Uterus (tissue), 3 donors: ENCODE measurements at regions not wholly inside any gene's neighbourhood (a gene's known extent, or its start where the extent isn't known, plus 50 kb on each side); places are given as distances from the start of the nearest gene placed in this dataset.

Source experiments
- DNase-seq, 2 donors: peaks; one replicate each; pipeline ENCODE4 v3.0.0-alpha.2; 2019 to 2020
- H3K27ac ChIP-seq, 2 donors: fragments of 200-600 bp; sonication (generic); 1 replicate in 1 of 2; 2 replicates in 1 of 2; pipeline ENCODE4 v1.5.1; 2016 to 2018
- H3K27me3 ChIP-seq, 2 donors: fragments of 200-600 bp; sonication (generic); one replicate each; pipeline ENCODE4 v1.5.1; 2018 to 2019; ENCODE audit warnings: control low read depth in 1 of 2
- H3K36me3 ChIP-seq, 2 donors: fragments of 200-600 bp; sonication (generic); one replicate each; pipeline ENCODE4 v1.5.1; 2019; ENCODE audit warnings: control low read depth in 1 of 2
- H3K4me1 ChIP-seq, 2 donors: fragments of 200-600 bp; sonication (generic); one replicate each; pipeline ENCODE4 v1.5.1; 2018 to 2019; ENCODE audit warnings: control low read depth in 1 of 2
- H3K4me3 ChIP-seq, 2 donors: fragments of 200-600 bp; sonication (generic); 1 replicate in 1 of 2; 2 replicates in 1 of 2; pipeline ENCODE4 v1.5.1; 2018 to 2019; ENCODE audit warnings: mild to moderate bottlenecking in 1 of 2
- H3K9me3 ChIP-seq, 2 donors: fragments of 200-600 bp; sonication (generic); one replicate each; pipeline ENCODE4 v1.5.1; 2019; ENCODE audit warnings: control low read depth in 1 of 2
- POLR2A ChIP-seq, 2 donors: fragments of 450-650 bp; IDR thresholded peaks; one replicate each; pipeline ENCODE4 v1.6.1; 2016; ENCODE audit warnings: antibody characterized with exemption in 2 of 2, mild to moderate bottlenecking in 1 of 2, moderate library complexity in 1 of 2
- intact Hi-C: fragments of 100-400 bp; cut with DNase I; formaldehyde crosslinking; loops from one replicate; pipeline ENCODE4 v1.15.1; 2023; ENCODE audit warnings: low total_unique reads
- TF ChIP-seq, protein P1 (sequence below), 4 experiments: fragments of 200-600 bp in 2 of 4; fragments of 450-650 bp in 2 of 4; sonication (generic) in 2 of 4; IDR thresholded peaks; one replicate each; pipeline ENCODE4 v1.5.1; 2016 to 2019; ENCODE audit warnings: antibody characterized with exemption in 4 of 4, mild to moderate bottlenecking in 2 of 4, moderate library complexity in 1 of 4
- donor health status: DM: yes; HTN: yes; CAD: no.

DNA sequence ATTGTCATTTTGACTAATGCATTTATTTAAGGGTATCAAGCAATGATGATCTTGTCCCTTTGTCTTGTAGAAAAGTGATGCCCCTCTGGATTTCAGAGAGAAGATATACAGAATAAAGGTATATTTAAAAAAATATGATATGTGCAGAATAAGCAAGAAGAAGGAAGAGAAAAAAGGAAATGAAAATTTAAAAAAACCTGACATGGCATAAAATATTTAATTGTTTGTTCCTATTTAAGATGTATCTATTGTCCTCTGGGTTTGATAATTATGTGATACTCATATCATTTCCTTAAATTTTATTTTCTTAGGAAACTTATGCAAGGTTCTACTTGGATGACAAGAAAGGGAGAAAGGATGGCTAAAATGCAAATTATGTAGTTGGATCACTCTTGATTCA, 983.7 kb upstream of the CDH6 start:
- no peaks in the 10 kb centered on the region for H3K36me3 ChIP-seq
- intact Hi-C loops: no loop called here
- no peaks in the 10 kb centered on the region for H3K9me3 ChIP-seq
- no peak overlapping the region for H3K4me3 ChIP-seq
- H3K27me3 ChIP-seq: no peaks in the 10 kb centered on the region
- no peaks in the 10 kb centered on the region for H3K4me1 ChIP-seq
- H3K27ac ChIP-seq: no peak overlapping the region
- no peak for DNase-seq
- TF ChIP-seq POLR2A (IDR thresholded peaks at IDR 0.05): no peak
- TF ChIP-seq, protein P1, sequence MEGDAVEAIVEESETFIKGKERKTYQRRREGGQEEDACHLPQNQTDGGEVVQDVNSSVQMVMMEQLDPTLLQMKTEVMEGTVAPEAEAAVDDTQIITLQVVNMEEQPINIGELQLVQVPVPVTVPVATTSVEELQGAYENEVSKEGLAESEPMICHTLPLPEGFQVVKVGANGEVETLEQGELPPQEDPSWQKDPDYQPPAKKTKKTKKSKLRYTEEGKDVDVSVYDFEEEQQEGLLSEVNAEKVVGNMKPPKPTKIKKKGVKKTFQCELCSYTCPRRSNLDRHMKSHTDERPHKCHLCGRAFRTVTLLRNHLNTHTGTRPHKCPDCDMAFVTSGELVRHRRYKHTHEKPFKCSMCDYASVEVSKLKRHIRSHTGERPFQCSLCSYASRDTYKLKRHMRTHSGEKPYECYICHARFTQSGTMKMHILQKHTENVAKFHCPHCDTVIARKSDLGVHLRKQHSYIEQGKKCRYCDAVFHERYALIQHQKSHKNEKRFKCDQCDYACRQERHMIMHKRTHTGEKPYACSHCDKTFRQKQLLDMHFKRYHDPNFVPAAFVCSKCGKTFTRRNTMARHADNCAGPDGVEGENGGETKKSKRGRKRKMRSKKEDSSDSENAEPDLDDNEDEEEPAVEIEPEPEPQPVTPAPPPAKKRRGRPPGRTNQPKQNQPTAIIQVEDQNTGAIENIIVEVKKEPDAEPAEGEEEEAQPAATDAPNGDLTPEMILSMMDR (IDR thresholded peaks at IDR 0.05): no peak

DNA sequence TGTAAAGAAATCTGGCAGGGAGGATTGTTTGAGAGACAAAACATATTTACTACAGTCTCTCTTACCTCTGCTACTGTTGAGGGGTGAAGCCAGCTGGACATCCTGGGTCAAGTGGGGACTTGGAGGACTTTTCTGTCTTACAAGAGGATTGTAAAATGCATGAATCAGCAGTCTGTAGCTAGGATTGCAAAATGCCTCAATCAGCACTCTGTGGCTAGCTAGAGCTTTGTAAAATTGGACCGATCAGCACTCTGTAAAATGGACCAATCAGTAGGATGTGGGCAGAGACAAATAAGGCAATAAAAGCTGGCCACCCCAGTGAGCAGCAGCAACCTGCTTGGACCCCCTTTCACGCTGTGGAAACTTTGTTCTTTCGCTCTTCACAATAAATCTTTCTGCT, 995.8 kb upstream of the CDH6 start:
- no peaks in the 10 kb centered on the region for H3K4me1 ChIP-seq
- intact Hi-C loops: no loop called here
- H3K36me3 ChIP-seq: no peaks in the 10 kb centered on the region
- no peak for DNase-seq
- H3K27ac ChIP-seq: no peak overlapping the region
- H3K4me3 ChIP-seq: no peak overlapping the region
- no peaks in the 10 kb centered on the region for H3K27me3 ChIP-seq
- H3K9me3 ChIP-seq: no peaks in the 10 kb centered on the region
- TF ChIP-seq, protein P1 (IDR thresholded peaks at IDR 0.05): no peak
- no peak for TF ChIP-seq POLR2A (IDR thresholded peaks at IDR 0.05)

DNA sequence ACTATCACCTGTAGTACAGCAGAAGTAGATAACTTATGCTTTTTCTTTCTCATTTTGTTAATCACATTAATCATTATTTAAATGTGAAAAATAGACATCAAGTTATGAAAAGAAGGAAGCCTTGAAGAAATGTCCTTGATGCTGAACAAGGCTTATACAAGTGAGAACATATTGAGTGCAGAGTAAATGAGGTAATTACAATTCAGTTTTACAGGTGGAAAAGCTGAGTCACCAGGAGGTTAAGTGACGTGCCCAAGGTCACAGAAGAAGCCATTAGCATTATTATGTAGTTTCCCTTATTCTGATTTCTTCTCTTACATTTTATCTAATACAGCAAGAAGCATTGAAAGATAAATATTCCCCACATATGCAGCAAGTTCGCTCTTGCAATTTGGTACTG, 998.5 kb upstream of the CDH6 start:
- intact Hi-C loops: no loop called here
- no peak for DNase-seq

DNA sequence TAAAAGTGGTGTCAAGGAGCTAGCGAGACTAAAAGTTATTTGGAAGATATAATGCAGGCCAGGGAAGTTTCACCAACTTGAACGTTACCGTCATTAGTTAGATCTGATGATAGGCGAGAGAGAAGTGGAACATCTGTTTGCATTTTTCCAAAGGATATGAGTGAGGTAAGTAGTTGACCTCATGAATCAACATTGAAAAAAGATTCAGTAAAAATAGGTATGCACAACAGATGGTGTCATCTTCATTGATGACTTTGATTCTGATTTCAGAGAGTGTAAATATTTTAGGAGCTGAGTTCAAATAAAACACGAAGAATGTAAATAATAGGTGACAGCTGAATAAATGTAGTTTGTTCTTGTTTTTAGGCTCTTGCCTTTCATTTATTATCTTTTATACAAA, 998.9 kb upstream of the CDH6 start:
- Histone ChIP-seq H3K27me3 (no peaks in the 10 kb centered on the region), H3K4me3 (no peak overlapping the region), H3K36me3 (no peaks in the 10 kb centered on the region), H3K9me3 (no peaks in the 10 kb centered on the region), H3K27ac (no peak overlapping the region), H3K4me1 (no peaks in the 10 kb centered on the region)
- intact Hi-C loops: no loop called here
- TF ChIP-seq, protein P1 (IDR thresholded peaks at IDR 0.05): no peak
- no peak for TF ChIP-seq POLR2A (IDR thresholded peaks at IDR 0.05)
- DNase-seq: no peak

More for the DNA sequence above, 998.5 kb upstream of the CDH6 start:
- no peak overlapping the region for H3K4me3 ChIP-seq
- H3K27me3 ChIP-seq: no peaks in the 10 kb centered on the region
- TF ChIP-seq, protein P1 (IDR thresholded peaks at IDR 0.05): no peak
- TF ChIP-seq POLR2A (IDR thresholded peaks at IDR 0.05): no peak
- no peaks in the 10 kb centered on the region for H3K9me3 ChIP-seq
- H3K4me1 ChIP-seq: no peaks in the 10 kb centered on the region
- no peaks in the 10 kb centered on the region for H3K36me3 ChIP-seq
- no peak overlapping the region for H3K27ac ChIP-seq

DNA sequence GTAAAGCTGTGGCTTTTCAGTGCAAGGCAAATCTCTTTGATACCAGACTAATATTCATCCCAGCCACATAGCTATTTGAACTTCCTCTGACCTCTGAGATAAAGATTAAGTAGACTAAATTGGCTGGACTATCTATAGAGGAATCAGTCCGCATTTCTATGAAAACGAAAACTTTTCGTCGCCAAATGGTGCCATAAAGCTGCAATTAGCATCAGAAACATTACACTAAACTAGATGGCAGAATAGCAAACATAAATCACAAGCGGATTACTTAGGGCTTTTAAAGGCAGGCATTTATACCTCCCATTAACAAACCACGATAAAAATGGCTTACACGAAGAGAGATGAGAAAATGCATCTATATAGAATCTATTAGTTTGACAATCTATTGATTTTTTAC, 1009.7 kb upstream of the CDH6 start:
- Histone ChIP-seq H3K4me1 (no peaks in the 10 kb centered on the region), H3K36me3 (no peaks in the 10 kb centered on the region), H3K9me3 (no peaks in the 10 kb centered on the region), H3K27ac (no peak overlapping the region), H3K27me3 (no peaks in the 10 kb centered on the region), H3K4me3 (no peak overlapping the region)
- TF ChIP-seq POLR2A (IDR thresholded peaks at IDR 0.05): no peak
- TF ChIP-seq, protein P1 (IDR thresholded peaks at IDR 0.05): no peak
- intact Hi-C loops: no loop called here
- no peak for DNase-seq
